Astrocyte (in vitro differentiated cells and primary cell): ENCODE measurements at regions not wholly inside any gene's neighbourhood (a gene's known extent, or its start where the extent isn't known, plus 50 kb on each side); places are given as distances from the start of the nearest gene placed in this dataset.

Experiments
- CTCF ChIP-seq: IDR thresholded peaks from 2 replicates; pipeline ENCODE4 v1.5.1; 2011; ENCODE audit warnings: low read depth, mild to moderate bottlenecking, inconsistent platforms, low read length, moderate library complexity; ENCODE audit not compliant: insufficient read depth
- EZH2 ChIP-seq: IDR thresholded peaks from 2 replicates; pipeline ENCODE4 v1.6.1; 2012; ENCODE audit warnings: mild to moderate bottlenecking, low read length, inconsistent platforms; ENCODE audit not compliant: insufficient read depth

DNA sequence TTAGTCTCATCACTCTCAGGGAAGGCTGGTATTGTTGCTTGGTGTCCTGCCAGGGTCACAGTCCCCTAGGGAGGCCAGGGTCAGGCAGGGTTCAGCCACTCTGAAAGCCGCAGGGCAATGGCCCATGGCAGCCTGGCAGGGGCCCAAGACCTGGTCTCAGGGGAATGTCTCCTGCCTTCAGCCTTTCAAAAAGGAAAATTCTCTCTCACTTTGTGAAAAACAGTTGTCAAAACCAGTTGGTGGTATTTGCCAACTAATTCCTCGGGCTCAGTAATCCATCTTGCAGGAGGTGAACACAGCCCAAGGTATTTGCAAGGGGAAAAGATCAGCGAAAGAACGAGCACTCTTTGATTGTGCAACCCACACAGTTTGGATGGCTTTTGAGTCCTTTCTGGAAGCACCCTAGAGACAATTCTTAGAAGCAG, 101.5 kb downstream of the JCAD start:
- TF ChIP-seq EZH2 (no peak), CTCF (no peak)
